SU-DHL-6 (cell line): ENCODE measurements at regions not wholly inside any gene's neighbourhood (a gene's known extent, or its start where the extent isn't known, plus 50 kb on each side); places are given as distances from the start of the nearest gene placed in this dataset.

Source experiments
- H2AFZ ChIP-seq: fragments of 200-600 bp; sonication (generic); 2 replicates; pipeline ENCODE4 v1.6.1; 2014; ENCODE audit warnings: low read depth, mild to moderate bottlenecking, moderate library complexity, mixed read lengths, antibody characterized with exemption, low read length; ENCODE audit not compliant: severe bottlenecking
- H3F3A ChIP-seq: fragments of 200-600 bp; shearing (Covaris generic); 2 replicates; pipeline ENCODE4 v1.6.0; 2016; ENCODE audit warnings: antibody characterized with exemption, mild to moderate bottlenecking; ENCODE audit not compliant: insufficient read depth
- H3K27ac ChIP-seq: fragments of 200-600 bp; sonication (generic); 2 replicates; pipeline ENCODE4 v1.5.1; 2016; ENCODE audit warnings: low read depth, mild to moderate bottlenecking, low read length, moderate library complexity, mixed read lengths
- H3K27me3 ChIP-seq: fragments of 200-600 bp; sonication (generic), shearing (Covaris generic); 2 replicates; pipeline ENCODE4 v1.6.0; 2014; ENCODE audit warnings: mild to moderate bottlenecking, low read length
- H3K36me3 ChIP-seq: fragments of 200-600 bp; sonication (generic); 2 replicates; pipeline ENCODE4 v1.6.1; 2014; ENCODE audit warnings: mild to moderate bottlenecking, low read length, mixed read lengths
- H3K4me2 ChIP-seq: fragments of 300-600, 200-600 bp; shearing (Covaris generic), sonication (generic); 2 replicates; pipeline ENCODE4 v1.6.0; 2014; ENCODE audit warnings: low read length, low read depth, mild to moderate bottlenecking; ENCODE audit not compliant: poor library complexity, severe bottlenecking
- H3K4me3 ChIP-seq: fragments of 200-600 bp; sonication (generic); 2 replicates; pipeline ENCODE4 v1.5.1; 2014; ENCODE audit warnings: antibody characterized with exemption, low read length, mild to moderate bottlenecking, mixed read lengths; ENCODE audit not compliant: insufficient read depth, poor library complexity, severe bottlenecking
- H3K79me2 ChIP-seq: fragments of 200-600 bp; sonication (generic); 2 replicates; pipeline ENCODE4 v1.6.1; 2014; ENCODE audit warnings: mild to moderate bottlenecking, low read length, moderate library complexity; ENCODE audit not compliant: insufficient read depth
- H3K9ac ChIP-seq: fragments of 200-600 bp; sonication (generic); 2 replicates; pipeline ENCODE4 v1.7.0; 2014; ENCODE audit warnings: mild to moderate bottlenecking, low read length
- H3K9me2 ChIP-seq: fragments of 200-600 bp; sonication (generic); replicated peaks from 2 replicates; pipeline ENCODE4 v1.6.1; 2014; ENCODE audit warnings: low read length; ENCODE audit not compliant: insufficient read depth
- H3K9me3 ChIP-seq: fragments of 200-600 bp; sonication (generic); 2 replicates; pipeline ENCODE4 v1.6.1; 2014; ENCODE audit warnings: low read length, mixed read lengths; ENCODE audit not compliant: insufficient read depth
- H4K20me1 ChIP-seq: fragments of 200-600 bp; sonication (generic); 2 replicates; pipeline ENCODE4 v1.6.1; 2014; ENCODE audit warnings: low read depth, mild to moderate bottlenecking, antibody characterized with exemption, low read length, moderate library complexity, mixed read lengths
- CTCF ChIP-seq: fragments of 200-600 bp; sonication (generic); IDR thresholded peaks from one replicate; pipeline ENCODE4 v1.5.1; 2017; ENCODE audit warnings: antibody characterized with exemption, mild to moderate bottlenecking, low read length, moderate library complexity; ENCODE audit not compliant: insufficient read depth, poor library complexity, severe bottlenecking
- EZH2phosphoT487 ChIP-seq: fragments of 200-600 bp; sonication (generic), shearing (Covaris generic); conservative IDR thresholded peaks from 2 replicates; pipeline ENCODE4 v1.6.1; 2018; ENCODE audit warnings: mild to moderate bottlenecking, antibody characterized with exemption, low read length, moderate library complexity, mixed read lengths

GRCh38 chr14:97946641-97947040 lies 1149.5 kb downstream of the VRK1 start:
- no peak overlapping the region for H2AFZ ChIP-seq
- no peaks in the 10 kb centered on the region for H3K9me2 ChIP-seq

GRCh38 chr14:97948841-97949240 lies 1151.7 kb downstream of the VRK1 start:
- no peaks in the 10 kb centered on the region for H3K9me3 ChIP-seq
- no peak overlapping the region for H3K9ac ChIP-seq
- H3K27ac ChIP-seq: no peak overlapping the region
- H4K20me1 ChIP-seq: no peaks in the 10 kb centered on the region
- H3K9me2 ChIP-seq: no peaks in the 10 kb centered on the region
- H3K4me3 ChIP-seq: no peak overlapping the region
- H2AFZ ChIP-seq: no peak overlapping the region
- H3F3A ChIP-seq: no peaks in the 10 kb centered on the region
- no peaks in the 10 kb centered on the region for H3K79me2 ChIP-seq
- H3K36me3 ChIP-seq: no peaks in the 10 kb centered on the region
- H3K27me3 ChIP-seq: no peaks in the 10 kb centered on the region
- TF ChIP-seq EZH2phosphoT487: no peak
- no peak for TF ChIP-seq CTCF
- H3K4me2 ChIP-seq: no peak overlapping the region

More at GRCh38 chr14:97946641-97947040, 1149.5 kb downstream of the VRK1 start:
- Histone ChIP-seq H4K20me1 (no peaks in the 10 kb centered on the region), H3K27ac (no peak overlapping the region), H3K9ac (no peak overlapping the region), H3K79me2 (no peaks in the 10 kb centered on the region), H3K36me3 (no peaks in the 10 kb centered on the region), H3K9me3 (no peaks in the 10 kb centered on the region), H3F3A (no peaks in the 10 kb centered on the region), H3K4me3 (no peak overlapping the region), H3K27me3 (no peaks in the 10 kb centered on the region), H3K4me2 (no peak overlapping the region)
- TF ChIP-seq CTCF: no peak
- no peak for TF ChIP-seq EZH2phosphoT487

- Histone ChIP-seq H3K27ac (no peak overlapping the region), H4K20me1 (no peaks in the 10 kb centered on the region), H2AFZ (no peak overlapping the region), H3K36me3 (no peaks in the 10 kb centered on the region), H3K4me2 (no peak overlapping the region), H3K79me2 (no peaks in the 10 kb centered on the region), H3K27me3 (no peaks in the 10 kb centered on the region), H3K9ac (no peak overlapping the region), H3K9me3 (no peaks in the 10 kb centered on the region), H3K4me3 (no peak overlapping the region), H3K9me2 (no peaks in the 10 kb centered on the region), H3F3A (no peaks in the 10 kb centered on the region)
- no peak for TF ChIP-seq CTCF
- TF ChIP-seq EZH2phosphoT487: no peak
Observed at GRCh38 chr14:97956581-97957340, 1159.6 kb downstream of the VRK1 start.
